LHCN-M2 (cell line): ENCODE measurements at regions not wholly inside any gene's neighbourhood (a gene's known extent, or its start where the extent isn't known, plus 50 kb on each side); places are given as distances from the start of the nearest gene placed in this dataset.

Experiments
- DNase-seq: peaks from one replicate; pipeline ENCODE4 v3.0.0-alpha.2; 2012; ENCODE audit warnings: low read depth

- peak; percentile 74 for DNase-seq
Observed at GRCh38 chr3:170753421-170754310, 116.3 kb downstream of the RPL22L1 start.

GRCh38 chr3:170752571-170753155 lies 117.3 kb downstream of the RPL22L1 start:
- DNase-seq, result no peak

GRCh38 chr3:170751899-170752293 lies 118.1 kb downstream of the RPL22L1 start:
- DNase-seq, result no peak

- peak; percentile 99 for DNase-seq
Observed at GRCh38 chr3:170751083-170751898, 118.7 kb downstream of the RPL22L1 start.

- no peak for DNase-seq
Observed at GRCh38 chr3:170750478-170750830, 119.5 kb downstream of the RPL22L1 start.

- no peak for DNase-seq
Observed at GRCh38 chr3:170749765-170750477, 120.1 kb downstream of the RPL22L1 start.

- DNase-seq, result no peak
Observed at GRCh38 chr3:170749185-170749584, 120.8 kb downstream of the RPL22L1 start.

- DNase-seq, result no peak
Observed at GRCh38 chr3:170746175-170746942, 123.6 kb downstream of the RPL22L1 start.

- DNase-seq, result peak; percentile 80
Observed at GRCh38 chr3:170745211-170745718, 124.7 kb downstream of the RPL22L1 start.

GRCh38 chr3:170741756-170742529 lies 128.1 kb downstream of the RPL22L1 start:
- DNase-seq, result peak; percentile 84

- peak; percentile 96 for DNase-seq
Observed at GRCh38 chr3:170740726-170741591, 129.0 kb downstream of the RPL22L1 start.

GRCh38 chr3:170740285-170740684 lies 129.7 kb downstream of the RPL22L1 start:
- no peak for DNase-seq

GRCh38 chr3:170739410-170739809 lies 130.6 kb downstream of the RPL22L1 start:
- DNase-seq, result no peak

- DNase-seq, result peak; percentile 51
Observed at GRCh38 chr3:170738766-170739165, 131.2 kb downstream of the RPL22L1 start.

- DNase-seq, result no peak
Observed at GRCh38 chr3:170737498-170738162, 132.4 kb downstream of the RPL22L1 start.

GRCh38 chr3:170735821-170736220 lies 134.2 kb downstream of the RPL22L1 start:
- no peak for DNase-seq

GRCh38 chr3:170734735-170735065 lies 135.3 kb downstream of the RPL22L1 start:
- DNase-seq, result no peak

- peak; percentile 44 for DNase-seq
Observed at GRCh38 chr3:170734043-170734734, 135.8 kb downstream of the RPL22L1 start.
